KMS-11 (cell line): ENCODE measurements at regions not wholly inside any gene's neighbourhood (a gene's known extent, or its start where the extent isn't known, plus 50 kb on each side); places are given as distances from the start of the nearest gene placed in this dataset.

ENCODE experiments used
- H2AFZ ChIP-seq: fragments of 200-600 bp; sonication (generic); 2 replicates; pipeline ENCODE4 v1.6.1; 2016; ENCODE audit warnings: antibody characterized with exemption, mixed run types, low read depth
- H3K27ac ChIP-seq: fragments of 200-600 bp; sonication (generic); 2 replicates; pipeline ENCODE4 v1.6.1; 2016; ENCODE audit warnings: mild to moderate bottlenecking, mixed run types
- H3K27me3 ChIP-seq: fragments of 200-600 bp; sonication (generic); 2 replicates; pipeline ENCODE4 v1.6.1; 2017; ENCODE audit warnings: mild to moderate bottlenecking, low read depth, mixed run types, moderate library complexity; ENCODE audit not compliant: insufficient read depth
- H3K36me3 ChIP-seq: fragments of 200-600 bp; sonication (generic); 2 replicates; pipeline ENCODE4 v1.6.1; 2017; ENCODE audit warnings: mild to moderate bottlenecking, mixed run types; ENCODE audit not compliant: insufficient read depth
- H3K4me1 ChIP-seq: fragments of 200-600 bp; sonication (generic); 2 replicates; pipeline ENCODE4 v1.6.1; 2016; ENCODE audit warnings: mild to moderate bottlenecking, low read depth, mixed run types; ENCODE audit not compliant: poor library complexity, severe bottlenecking
- H3K4me2 ChIP-seq: fragments of 200-600 bp; sonication (generic); 2 replicates; pipeline ENCODE4 v1.7.0; 2016; ENCODE audit warnings: mild to moderate bottlenecking, mixed run types
- H3K4me3 ChIP-seq: fragments of 200-600 bp; sonication (generic); IDR thresholded peaks from 2 replicates; pipeline ENCODE4 v1.6.1; 2017; ENCODE audit warnings: low read depth, low read length, mixed read lengths; ENCODE audit not compliant: insufficient read depth
- H3K79me2 ChIP-seq: fragments of 200-600 bp; sonication (generic); 2 replicates; pipeline ENCODE4 v1.6.1; 2016; ENCODE audit warnings: low read depth, mixed run types; ENCODE audit not compliant: insufficient read depth
- H3K9ac ChIP-seq: fragments of 200-600 bp; sonication (generic); 2 replicates; pipeline ENCODE4 v1.6.1; 2016; ENCODE audit warnings: mild to moderate bottlenecking, mixed run types
- H4K20me1 ChIP-seq: fragments of 200-600 bp; sonication (generic); 2 replicates; pipeline ENCODE4 v1.6.1; 2016; ENCODE audit warnings: mild to moderate bottlenecking, mixed run types; ENCODE audit not compliant: insufficient read depth
- CTCF ChIP-seq: fragments of 200-600 bp; sonication (generic); conservative IDR thresholded peaks from 2 replicates; pipeline ENCODE4 v1.6.1; 2017; ENCODE audit warnings: low read depth, mild to moderate bottlenecking, antibody characterized with exemption, low read length, moderate library complexity, mixed read lengths

GRCh38 chr5:34498572-34498971 is 157.6 kb upstream of the RAI14 start:
- Histone ChIP-seq H3K4me3 (no peak overlapping the region), H3K9ac (no peak overlapping the region), H3K79me2 (no peaks in the 10 kb centered on the region), H4K20me1 (no peaks in the 10 kb centered on the region), H3K4me1 (no peaks in the 10 kb centered on the region), H2AFZ (no peak overlapping the region), H3K27ac (no peak overlapping the region), H3K27me3 (no peaks in the 10 kb centered on the region), H3K4me2 (no peak overlapping the region), H3K36me3 (no peaks in the 10 kb centered on the region)
- no peak for TF ChIP-seq CTCF

DNA sequence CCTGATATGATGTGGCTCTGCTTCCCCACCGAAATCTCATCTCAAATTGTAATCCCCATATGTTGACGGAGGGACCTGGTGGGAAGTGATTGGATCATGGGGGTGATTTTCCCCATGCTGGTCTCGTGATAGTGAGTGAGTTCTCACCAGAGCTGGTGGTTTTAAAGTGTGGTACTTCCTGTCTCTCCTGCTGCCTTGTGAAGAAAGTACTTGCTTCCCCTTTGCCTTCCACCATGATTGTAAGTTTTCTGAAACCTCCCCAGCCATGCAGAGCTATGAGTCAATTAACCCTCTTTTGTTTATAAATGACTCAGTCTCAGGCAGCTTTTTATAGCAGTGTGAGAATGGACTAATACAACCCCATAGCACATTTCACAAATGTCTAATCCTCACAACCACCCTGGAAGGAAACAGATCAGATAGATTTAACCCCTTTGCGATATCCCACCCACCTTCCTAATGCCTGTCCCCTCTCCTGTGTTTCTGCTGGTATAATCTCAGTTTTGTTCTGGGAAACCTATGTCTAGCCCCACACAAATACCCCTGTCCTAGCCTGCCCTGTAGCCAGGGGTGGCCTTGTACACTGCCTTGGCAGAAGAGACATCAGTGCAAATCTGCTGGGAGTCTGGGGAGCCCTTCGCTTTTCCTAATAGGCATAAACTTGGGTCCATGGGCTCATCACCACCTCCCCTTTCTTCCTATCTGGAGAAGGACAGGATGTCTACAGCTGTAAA is 157.0 kb upstream of the RAI14 start:
- TF ChIP-seq CTCF, result no peak
- Histone ChIP-seq H3K79me2 (no peaks in the 10 kb centered on the region), H3K36me3 (no peaks in the 10 kb centered on the region), H3K4me2 (no peak overlapping the region), H4K20me1 (no peaks in the 10 kb centered on the region), H3K27me3 (no peaks in the 10 kb centered on the region), H3K4me3 (no peak overlapping the region), H2AFZ (no peak overlapping the region), H3K4me1 (no peaks in the 10 kb centered on the region), H3K27ac (no peak overlapping the region), H3K9ac (no peak overlapping the region)

DNA sequence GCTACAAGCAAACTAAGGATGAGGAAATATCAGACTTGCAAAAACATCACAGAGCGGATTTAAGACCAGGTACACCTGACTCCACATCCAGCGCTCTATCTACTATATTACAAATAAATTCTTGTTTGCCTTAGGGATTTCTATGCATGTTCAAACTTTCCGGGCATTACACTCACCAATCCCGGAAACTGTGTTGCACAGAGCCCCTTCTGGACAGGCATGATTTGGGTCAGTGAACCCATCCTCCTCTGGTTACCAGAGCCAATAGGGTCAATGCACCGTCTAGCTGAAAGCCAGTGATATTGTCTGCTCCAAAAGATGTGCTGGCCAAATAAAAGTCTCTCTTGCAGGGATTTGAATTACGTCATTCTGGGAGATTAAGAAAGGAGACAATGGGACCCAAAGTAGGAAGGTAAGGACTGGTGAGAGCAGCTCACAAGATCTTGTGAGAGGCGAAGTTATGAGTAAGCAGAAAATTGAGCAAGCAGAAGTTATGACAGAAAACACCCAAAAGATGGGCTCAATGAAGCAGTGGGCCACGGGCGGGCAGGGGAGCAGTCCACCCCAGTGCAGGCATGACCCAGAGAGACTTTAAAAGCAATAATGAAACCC is 155.8 kb upstream of the RAI14 start:
- Histone ChIP-seq H3K4me2 (no peak overlapping the region), H3K27ac (no peak overlapping the region), H2AFZ (no peak overlapping the region), H3K79me2 (no peaks in the 10 kb centered on the region), H3K27me3 (no peaks in the 10 kb centered on the region), H3K4me3 (no peak overlapping the region), H4K20me1 (no peaks in the 10 kb centered on the region), H3K36me3 (no peaks in the 10 kb centered on the region), H3K9ac (no peak overlapping the region), H3K4me1 (no peaks in the 10 kb centered on the region)
- TF ChIP-seq CTCF, result no peak

- H3K79me2 ChIP-seq, result no peaks in the 10 kb centered on the region
- no peaks in the 10 kb centered on the region for H3K27me3 ChIP-seq
- H2AFZ ChIP-seq, result no peak overlapping the region
- no peak overlapping the region for H3K27ac ChIP-seq
- no peak overlapping the region for H3K4me3 ChIP-seq
- H4K20me1 ChIP-seq, result no peaks in the 10 kb centered on the region
- H3K9ac ChIP-seq, result no peak overlapping the region
- H3K36me3 ChIP-seq, result no peaks in the 10 kb centered on the region
- H3K4me2 ChIP-seq, result no peak overlapping the region
- no peak for TF ChIP-seq CTCF
- no peaks in the 10 kb centered on the region for H3K4me1 ChIP-seq
Measured at GRCh38 chr5:34501016-34501415, 155.1 kb upstream of the RAI14 start.
